ENCODE measurements at regions not wholly inside any gene's neighbourhood (a gene's known extent, or its start where the extent isn't known, plus 50 kb on each side); places are given as distances from the start of the nearest gene placed in this dataset.
A peak's percentile ranks its signal among the peaks of the same experiment; 100 is the strongest.

DNA sequence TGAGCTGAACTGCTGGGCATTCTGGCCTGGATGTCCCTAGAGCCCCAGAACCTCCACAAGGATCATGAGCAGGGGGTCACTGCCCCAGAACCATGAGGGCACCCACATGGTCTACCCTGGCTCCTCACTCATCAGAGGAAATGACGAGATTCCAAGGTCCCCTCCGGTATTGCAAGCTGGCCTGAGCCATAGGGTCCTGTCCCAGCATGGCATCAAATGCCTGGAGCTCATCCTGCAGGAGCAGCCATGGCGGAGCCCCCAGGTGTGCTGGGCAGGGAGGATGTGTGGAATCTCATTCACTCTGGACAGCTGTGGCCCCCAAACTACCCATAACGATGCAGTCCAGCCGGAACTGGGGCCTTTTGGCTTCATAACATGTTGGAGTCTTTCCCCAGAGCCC, 66.6 kb upstream of the ANTXRL start:
- 0 out of 2 replicates have a peak, but pooled peaks cover 3% of the 10 kb centered on the region for H3F3A ChIP-seq (ENCODE audit: low read depth)
- H3K36me3 ChIP-seq (ENCODE audit: insufficient read depth, low read length) = 0 out of 2 replicates have a peak, but pooled peaks cover 4% of the 10 kb centered on the region
- peaks cover 43% of the 10 kb centered on the region for H3K4me1 ChIP-seq (ENCODE audit: insufficient read depth, low read length, poor library complexity, severe bottlenecking)
- H3K9me2 ChIP-seq (replicated peaks; ENCODE audit: low read depth, low read length) = no peaks in the 10 kb centered on the region
- no peaks in the 10 kb centered on the region for H4K20me1 ChIP-seq (ENCODE audit: insufficient read depth, low read length, poor library complexity, severe bottlenecking)
- no peaks in the 10 kb centered on the region for H3K27me3 ChIP-seq (ENCODE audit: insufficient read depth, low read length, poor library complexity, severe bottlenecking)
- peak overlapping the region; percentile 84 for H3K4me2 ChIP-seq (ENCODE audit: low read depth, low read length, poor library complexity, severe bottlenecking)
- no peak overlapping the region for H2AFZ ChIP-seq (ENCODE audit: low read length)
- H3K9ac ChIP-seq (ENCODE audit: low read depth, low read length, poor library complexity, severe bottlenecking) = peak overlapping the region; percentile 67
- H3K79me2 ChIP-seq (ENCODE audit: insufficient read depth, low read length) = no peaks in the 10 kb centered on the region
- H3K4me3 ChIP-seq (ENCODE audit: low read length, poor library complexity, severe bottlenecking) = no peak overlapping the region
- H3K9me3 ChIP-seq (ENCODE audit: insufficient read depth, low read depth, low read length) = no peaks in the 10 kb centered on the region
- TF ChIP-seq EZH2phosphoT487 (IDR thresholded peaks at IDR 0.05; ENCODE audit: borderline replicate concordance) = no peak
- TF ChIP-seq, protein P1, sequence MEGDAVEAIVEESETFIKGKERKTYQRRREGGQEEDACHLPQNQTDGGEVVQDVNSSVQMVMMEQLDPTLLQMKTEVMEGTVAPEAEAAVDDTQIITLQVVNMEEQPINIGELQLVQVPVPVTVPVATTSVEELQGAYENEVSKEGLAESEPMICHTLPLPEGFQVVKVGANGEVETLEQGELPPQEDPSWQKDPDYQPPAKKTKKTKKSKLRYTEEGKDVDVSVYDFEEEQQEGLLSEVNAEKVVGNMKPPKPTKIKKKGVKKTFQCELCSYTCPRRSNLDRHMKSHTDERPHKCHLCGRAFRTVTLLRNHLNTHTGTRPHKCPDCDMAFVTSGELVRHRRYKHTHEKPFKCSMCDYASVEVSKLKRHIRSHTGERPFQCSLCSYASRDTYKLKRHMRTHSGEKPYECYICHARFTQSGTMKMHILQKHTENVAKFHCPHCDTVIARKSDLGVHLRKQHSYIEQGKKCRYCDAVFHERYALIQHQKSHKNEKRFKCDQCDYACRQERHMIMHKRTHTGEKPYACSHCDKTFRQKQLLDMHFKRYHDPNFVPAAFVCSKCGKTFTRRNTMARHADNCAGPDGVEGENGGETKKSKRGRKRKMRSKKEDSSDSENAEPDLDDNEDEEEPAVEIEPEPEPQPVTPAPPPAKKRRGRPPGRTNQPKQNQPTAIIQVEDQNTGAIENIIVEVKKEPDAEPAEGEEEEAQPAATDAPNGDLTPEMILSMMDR (conservative IDR thresholded peaks at IDR 0.05; ENCODE audit: low read length) = no peak

DNA sequence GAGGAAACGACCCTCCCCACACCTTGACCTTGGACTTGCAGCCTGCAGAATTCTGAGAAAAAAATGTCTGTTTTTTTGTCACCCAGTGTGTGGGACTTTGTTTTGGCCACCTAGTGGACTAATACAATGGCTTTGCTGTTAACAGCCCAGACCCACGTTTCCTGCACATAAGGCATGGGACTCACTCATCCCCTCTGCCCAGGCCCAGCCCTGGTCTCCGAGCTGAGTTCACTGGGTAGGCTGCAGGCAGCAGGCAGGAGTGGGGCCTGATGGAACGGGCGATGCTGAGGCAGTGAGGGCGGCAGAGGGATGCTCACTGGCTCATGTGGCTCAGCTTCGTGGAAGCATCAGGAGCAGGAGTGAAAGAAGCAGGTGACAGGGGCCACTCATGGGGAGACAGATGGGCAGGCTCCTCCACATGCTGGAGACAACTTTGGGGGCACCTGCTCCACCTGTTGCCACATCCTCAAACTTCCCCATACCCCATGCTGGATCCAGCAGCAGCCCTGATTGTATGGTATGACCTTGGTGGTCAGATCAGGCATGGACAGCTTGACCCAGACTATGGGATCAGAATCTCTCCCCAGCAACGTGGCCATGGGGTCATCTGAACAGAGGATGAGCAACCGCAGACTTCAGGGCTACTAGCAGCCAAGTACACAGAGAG, 65.8 kb upstream of the ANTXRL start:
- H2AFZ ChIP-seq (ENCODE audit: low read length) = 0 out of 2 replicates have a peak overlapping the region, but pooled peaks have one; percentile 4
- no peak overlapping the region for H3K4me3 ChIP-seq (ENCODE audit: low read length, poor library complexity, severe bottlenecking)
- no peaks in the 10 kb centered on the region for H3K27me3 ChIP-seq (ENCODE audit: insufficient read depth, low read length, poor library complexity, severe bottlenecking)
- H3K9ac ChIP-seq (ENCODE audit: low read depth, low read length, poor library complexity, severe bottlenecking) = peak overlapping the region; percentile 67
- H3K36me3 ChIP-seq (ENCODE audit: insufficient read depth, low read length) = 0 out of 2 replicates have a peak, but pooled peaks cover 4% of the 10 kb centered on the region
- H3K4me2 ChIP-seq (ENCODE audit: low read depth, low read length, poor library complexity, severe bottlenecking) = no peak overlapping the region
- H3K9me2 ChIP-seq (replicated peaks; ENCODE audit: low read depth, low read length) = no peaks in the 10 kb centered on the region
- no peaks in the 10 kb centered on the region for H3K79me2 ChIP-seq (ENCODE audit: insufficient read depth, low read length)
- no peaks in the 10 kb centered on the region for H4K20me1 ChIP-seq (ENCODE audit: insufficient read depth, low read length, poor library complexity, severe bottlenecking)
- H3K9me3 ChIP-seq (ENCODE audit: insufficient read depth, low read depth, low read length) = no peaks in the 10 kb centered on the region
- peaks cover 43% of the 10 kb centered on the region for H3K4me1 ChIP-seq (ENCODE audit: insufficient read depth, low read length, poor library complexity, severe bottlenecking)
- H3F3A ChIP-seq (ENCODE audit: low read depth) = 0 out of 2 replicates have a peak, but pooled peaks cover 3% of the 10 kb centered on the region
- TF ChIP-seq EZH2phosphoT487 (IDR thresholded peaks at IDR 0.05; ENCODE audit: borderline replicate concordance) = no peak
- TF ChIP-seq, protein P1 (conservative IDR thresholded peaks at IDR 0.05; ENCODE audit: low read length) = peak; percentile 53

GRCh38 chr10:46222364-46222935, 64.3 kb upstream of the ANTXRL start:
- no peak overlapping the region for H2AFZ ChIP-seq (ENCODE audit: low read length)
- H3F3A ChIP-seq (ENCODE audit: low read depth) = 0 out of 2 replicates have a peak, but pooled peaks cover 3% of the 10 kb centered on the region
- H3K4me1 ChIP-seq (ENCODE audit: insufficient read depth, low read length, poor library complexity, severe bottlenecking) = peaks cover 39% of the 10 kb centered on the region
- H3K4me3 ChIP-seq (ENCODE audit: low read length, poor library complexity, severe bottlenecking) = no peak overlapping the region
- no peak overlapping the region for H3K9ac ChIP-seq (ENCODE audit: low read depth, low read length, poor library complexity, severe bottlenecking)
- no peaks in the 10 kb centered on the region for H3K79me2 ChIP-seq (ENCODE audit: insufficient read depth, low read length)
- H3K9me3 ChIP-seq (ENCODE audit: insufficient read depth, low read depth, low read length) = no peaks in the 10 kb centered on the region
- H3K4me2 ChIP-seq (ENCODE audit: low read depth, low read length, poor library complexity, severe bottlenecking) = no peak overlapping the region
- H3K36me3 ChIP-seq (ENCODE audit: insufficient read depth, low read length) = 0 out of 2 replicates have a peak, but pooled peaks cover 4% of the 10 kb centered on the region
- TF ChIP-seq, protein P1 (conservative IDR thresholded peaks at IDR 0.05; ENCODE audit: low read length) = no peak
- TF ChIP-seq EZH2phosphoT487 (IDR thresholded peaks at IDR 0.05; ENCODE audit: borderline replicate concordance) = no peak
- no peaks in the 10 kb centered on the region for H3K27me3 ChIP-seq (ENCODE audit: insufficient read depth, low read length, poor library complexity, severe bottlenecking)
- no peaks in the 10 kb centered on the region for H4K20me1 ChIP-seq (ENCODE audit: insufficient read depth, low read length, poor library complexity, severe bottlenecking)
- H3K9me2 ChIP-seq (replicated peaks; ENCODE audit: low read depth, low read length) = no peaks in the 10 kb centered on the region
